Naive thymus-derived CD4-positive, alpha-beta T cell (primary cell): ENCODE measurements at regions not wholly inside any gene's neighbourhood (a gene's known extent, or its start where the extent isn't known, plus 50 kb on each side); places are given as distances from the start of the nearest gene placed in this dataset.

ENCODE experiments used
- ATAC-seq: fragments of 150-1000 bp; cut with Tn5 transposase; 2 replicates; pipeline ENCODE4 v1.10.0; 2021; ENCODE audit warnings: mild to moderate bottlenecking, moderate library complexity
- CTCF ChIA-PET: fragments of 350-600 bp; sonication (Branson Sonifier 250); formaldehyde crosslinking; loops from one replicate; lab custom pipeline; 2021; ENCODE audit warnings: antibody characterized with exemption; lab: Charles Lee
- POLR2A ChIA-PET: fragments of 350-600 bp; sonication (Branson Sonifier 250); formaldehyde crosslinking; loops from one replicate; lab custom pipeline; 2021; ENCODE audit warnings: antibody characterized with exemption, inconsistent platforms; lab: Charles Lee
- DNase-seq, 9 donors: peaks; one replicate each; pipeline versions ENCODE4 v3.0.0 to v3.0.0-alpha.2; 2020 to 2022; ENCODE audit warnings: mixed read lengths in 1 of 9
- H3K27ac ChIP-seq: one replicate; pipeline ENCODE4 v1.7.0; 2013; ENCODE audit warnings: mild to moderate bottlenecking, low read depth, low read length, moderate library complexity
- H3K27me3 ChIP-seq, 2 donors: one replicate each; pipeline ENCODE4 v1.7.0; 2013; ENCODE audit warnings: low read length in 2 of 2, mild to moderate bottlenecking in 2 of 2, moderate library complexity in 2 of 2; ENCODE audit not compliant: control insufficient read depth in 2 of 2, insufficient read depth in 2 of 2
- H3K36me3 ChIP-seq, 3 experiments: 1 replicate in 2 of 3; 2 replicates in 1 of 3; pipeline ENCODE4 v1.7.0; 2013; ENCODE audit warnings: low read length in 3 of 3, mild to moderate bottlenecking in 3 of 3, moderate library complexity in 1 of 3; ENCODE audit not compliant: insufficient read depth in 3 of 3, control insufficient read depth in 2 of 3
- H3K4me1 ChIP-seq, 2 donors: one replicate each; pipeline ENCODE4 v1.7.0; 2013; ENCODE audit warnings: low read length in 2 of 2, mild to moderate bottlenecking in 2 of 2, moderate library complexity in 1 of 2; ENCODE audit not compliant: control insufficient read depth in 2 of 2, insufficient read depth in 2 of 2
- H3K4me3 ChIP-seq: 2 replicates; pipeline ENCODE4 v1.7.0; 2013; ENCODE audit warnings: mild to moderate bottlenecking, low read length
- H3K9me3 ChIP-seq, 3 experiments: 1 replicate in 2 of 3; 2 replicates in 1 of 3; pipeline ENCODE4 v1.7.0; 2013; ENCODE audit warnings: low read length in 3 of 3; ENCODE audit not compliant: control insufficient read depth in 2 of 3
- H3K27ac Mint-ChIP-seq, 9 donors: one replicate each; pipeline ENCODE4 v1.8.0; 2020 to 2022; ENCODE audit warnings: mixed read lengths in 9 of 9, mild to moderate bottlenecking in 8 of 9, moderate library complexity in 5 of 9, inconsistent platforms in 2 of 9
- H3K27me3 Mint-ChIP-seq, 5 donors: one replicate each; pipeline ENCODE4 v1.8.0; 2021 to 2022; ENCODE audit warnings: mixed read lengths in 5 of 5, mild to moderate bottlenecking in 1 of 5
- H3K36me3 Mint-ChIP-seq, 5 donors: one replicate each; pipeline ENCODE4 v1.8.0; 2020 to 2022; ENCODE audit warnings: mixed read lengths in 5 of 5, mild to moderate bottlenecking in 3 of 5, inconsistent platforms in 1 of 5
- H3K4me1 Mint-ChIP-seq, 7 donors: one replicate each; pipeline ENCODE4 v1.8.0; 2020 to 2022; ENCODE audit warnings: mixed read lengths in 7 of 7, mild to moderate bottlenecking in 3 of 7, inconsistent platforms in 1 of 7
- H3K4me3 Mint-ChIP-seq, 10 donors: one replicate each; pipeline ENCODE4 v1.8.0; 2020 to 2022; ENCODE audit warnings: mild to moderate bottlenecking in 10 of 10, mixed read lengths in 10 of 10, moderate library complexity in 6 of 10, inconsistent platforms in 2 of 10
- H3K9me3 Mint-ChIP-seq, 11 donors: one replicate each; pipeline ENCODE4 v1.8.0; 2020 to 2022; ENCODE audit warnings: mixed read lengths in 11 of 11, mild to moderate bottlenecking in 4 of 11, inconsistent platforms in 1 of 11, moderate library complexity in 1 of 11
- intact Hi-C, 2 donors: fragments of 100-400 bp; cut with micrococcal nuclease; formaldehyde crosslinking; loops; one replicate each; pipeline ENCODE4 v1.15.1; 2023

DNA sequence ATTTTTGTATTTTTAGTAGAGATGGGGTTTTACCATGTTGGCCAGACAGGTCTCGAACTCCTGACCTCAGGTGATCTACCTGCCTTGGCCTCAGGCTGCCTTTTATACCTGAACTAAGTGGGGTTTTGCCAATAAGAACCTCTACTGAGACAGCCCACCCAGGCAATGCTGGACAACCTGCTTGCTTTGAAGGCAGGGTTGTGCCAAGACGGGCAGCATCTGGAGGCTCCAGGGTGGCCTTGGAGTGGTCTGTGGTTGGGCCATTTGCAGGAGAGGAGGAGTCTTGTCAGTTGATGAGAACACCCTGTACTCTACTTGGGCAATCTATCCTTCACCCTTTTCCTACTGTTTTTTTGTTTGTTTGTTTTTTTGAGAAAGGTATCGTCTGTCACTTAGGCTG is 75.3 kb upstream of the ZNF735 start:
- Mint-ChIP-seq H3K4me3 (no peak overlapping the region), H3K27me3 (no peaks in the 10 kb centered on the region), H3K4me1 (peaks cover 0 to 1% (median 0%) of the 10 kb centered on the region in 7 donors), H3K9me3 (peaks cover 26 to 95% (median 40%) of the 10 kb centered on the region in 11 donors), H3K27ac (no peak overlapping the region), H3K36me3 (peaks cover 0 to 8% (median 4%) of the 10 kb centered on the region in 5 donors)
- intact Hi-C loops, result no loop called here
- Histone ChIP-seq H3K9me3 (peaks cover 0 to 34% (median 0%) of the 10 kb centered on the region in 3 experiments), H3K27me3 (no peaks in the 10 kb centered on the region), H3K36me3 (no peaks in the 10 kb centered on the region), H3K4me3 (no peak overlapping the region), H3K27ac (no peak overlapping the region), H3K4me1 (no peaks in the 10 kb centered on the region)
- DNase-seq, result no peak
- no peak for ATAC-seq
- ChIA-PET POLR2A (no interaction called here), CTCF (no interaction called here)
